Esophagus (tissue), 2 donors: ENCODE measurements at regions not wholly inside any gene's neighbourhood (a gene's known extent, or its start where the extent isn't known, plus 50 kb on each side); places are given as distances from the start of the nearest gene placed in this dataset.
A peak's percentile ranks its signal among the peaks of the same experiment; 100 is the strongest.

Experiments used
- H3K27ac ChIP-seq, 2 donors: one replicate each; pipeline ENCODE4 v1.5.1; 2013; ENCODE audit warnings: low read depth in 2 of 2, mild to moderate bottlenecking in 2 of 2, inconsistent platforms in 1 of 2, low read length in 1 of 2, moderate library complexity in 1 of 2
- H3K27me3 ChIP-seq, 2 donors: one replicate each; pipeline ENCODE4 v1.6.1; 2013; ENCODE audit warnings: low read length in 2 of 2, control low read depth in 1 of 2, mild to moderate bottlenecking in 1 of 2; ENCODE audit not compliant: insufficient read depth in 2 of 2, control insufficient read depth in 1 of 2
- H3K36me3 ChIP-seq, 2 donors: one replicate each; pipeline ENCODE4 v1.6.1; 2013; ENCODE audit warnings: low read length in 1 of 2; ENCODE audit not compliant: control insufficient read depth in 2 of 2, insufficient read depth in 2 of 2
- H3K4me1 ChIP-seq, 2 donors: one replicate each; pipeline ENCODE4 v1.6.1; 2013; ENCODE audit warnings: low read length in 1 of 2; ENCODE audit not compliant: control insufficient read depth in 2 of 2, insufficient read depth in 2 of 2
- H3K4me3 ChIP-seq, 2 donors: one replicate each; pipeline ENCODE4 v1.5.1; 2013; ENCODE audit warnings: low read length in 2 of 2, mild to moderate bottlenecking in 2 of 2, low read depth in 1 of 2, moderate library complexity in 1 of 2
- H3K9me3 ChIP-seq, 2 donors: one replicate each; pipeline ENCODE4 v1.6.1; 2013; ENCODE audit warnings: mild to moderate bottlenecking in 2 of 2, low read depth in 1 of 2, low read length in 1 of 2, moderate library complexity in 1 of 2; ENCODE audit not compliant: control insufficient read depth in 2 of 2, insufficient read depth in 1 of 2
- WGBS, 2 donors: extraction: QIAGEN DNeasy Blood & Tissue Kit; methylation state at CpG; one replicate each; pipeline ENCODE4 v1.1.7; 2013; 5-methylcytosine and 5-hydroxymethylcytosine counted together
- donor health status: healthy with polysubstance abuse.
- donor health status: Bipolar disorder and iron deficiency.

GRCh38 chr10:69684020-69684980 is 54.3 kb downstream of the FAM241B start:
- no peaks in the 10 kb centered on the region for H3K27me3 ChIP-seq
- peaks cover 7 to 14% of the 10 kb centered on the region in 2 donors for H3K4me1 ChIP-seq
- no peaks in the 10 kb centered on the region for H3K9me3 ChIP-seq
- no peak overlapping the region for H3K4me3 ChIP-seq
- 45 to 50% methylated on average over 17 of the region's 17 CpGs for WGBS, 2 donors
- peak overlapping the region; percentile 92 to 99 for H3K27ac ChIP-seq
- no peaks in the 10 kb centered on the region for H3K36me3 ChIP-seq

GRCh38 chr10:69684981-69685353 is 54.9 kb downstream of the FAM241B start:
- Histone ChIP-seq H3K36me3 (no peaks in the 10 kb centered on the region), H3K9me3 (no peaks in the 10 kb centered on the region), H3K27me3 (no peaks in the 10 kb centered on the region), H3K27ac (peak overlapping the region; percentile 92 to 99), H3K4me1 (peaks cover 7 to 14% of the 10 kb centered on the region in 2 donors), H3K4me3 (no peak overlapping the region)
- 48 to 60% methylated on average over 4 of the region's 4 CpGs for WGBS, 2 donors

- Histone ChIP-seq H3K36me3 (no peaks in the 10 kb centered on the region), H3K27me3 (no peaks in the 10 kb centered on the region), H3K9me3 (no peaks in the 10 kb centered on the region), H3K4me1 (peaks cover 7 to 14% of the 10 kb centered on the region in 2 donors), H3K27ac (peak overlapping the region; percentile 92 to 99), H3K4me3 (no peak overlapping the region)
- 42 to 56% methylated on average over 5 of the region's 5 CpGs for WGBS, 2 donors
These were observed 55.4 kb downstream of the FAM241B start for GRCh38 chr10:69685426-69685801.

DNA sequence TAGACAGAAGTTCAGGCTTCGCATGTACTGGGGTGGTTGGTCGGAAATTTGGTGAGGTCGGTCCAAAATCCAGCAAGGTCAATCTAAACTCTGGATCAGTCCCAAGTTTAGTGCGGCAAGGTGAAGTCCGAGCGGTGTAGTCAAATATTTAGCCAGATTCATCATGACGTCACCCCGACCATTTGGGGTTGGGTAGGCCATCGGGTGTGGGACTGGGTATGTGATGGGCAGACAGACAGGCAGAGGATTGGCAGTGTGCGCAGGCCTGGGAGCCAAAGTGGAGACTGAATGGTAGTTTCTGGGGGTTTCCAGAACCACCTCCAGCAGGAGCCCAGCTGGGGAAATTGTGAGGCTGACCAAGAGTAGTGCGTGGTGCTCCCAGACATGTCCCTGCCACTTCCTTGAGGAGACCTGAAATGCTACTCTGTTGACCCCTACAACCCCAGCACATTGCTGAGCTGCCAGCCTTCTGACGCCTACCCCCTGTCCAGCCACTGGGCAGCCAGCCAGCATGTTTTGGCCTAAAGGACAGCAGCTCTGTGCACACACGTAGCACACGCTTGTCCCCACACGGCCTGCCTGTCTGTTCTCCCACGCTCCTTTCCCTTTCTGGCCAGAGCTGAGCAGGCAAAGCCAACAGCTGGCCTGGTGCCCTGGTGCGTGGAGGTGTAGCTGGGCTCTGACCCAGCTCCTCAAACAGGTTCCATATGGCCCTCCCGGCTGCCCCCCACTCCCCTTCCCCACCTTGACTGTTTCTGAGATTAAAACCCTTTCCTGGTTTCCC is 55.9 kb downstream of the FAM241B start:
- 54 to 56% methylated on average over 18 of the region's 18 CpGs for WGBS, 2 donors
- H3K36me3 ChIP-seq, result no peaks in the 10 kb centered on the region
- H3K4me1 ChIP-seq, result peaks cover 7 to 14% of the 10 kb centered on the region in 2 donors
- no peaks in the 10 kb centered on the region for H3K27me3 ChIP-seq
- H3K9me3 ChIP-seq, result no peaks in the 10 kb centered on the region
- H3K4me3 ChIP-seq, result no peak overlapping the region
- peak overlapping the region; percentile 44 to 86 for H3K27ac ChIP-seq

GRCh38 chr10:69686866-69687265 is 56.8 kb downstream of the FAM241B start:
- no peaks in the 10 kb centered on the region for H3K27me3 ChIP-seq
- no peak overlapping the region for H3K4me3 ChIP-seq
- H3K27ac ChIP-seq, result peak overlapping the region in 1 of 2 donors; percentile 86
- H3K9me3 ChIP-seq, result no peaks in the 10 kb centered on the region
- no peaks in the 10 kb centered on the region for H3K36me3 ChIP-seq
- 92 to 93% methylated on average over 2 of the region's 2 CpGs for WGBS, 2 donors
- H3K4me1 ChIP-seq, result peaks cover 7 to 14% of the 10 kb centered on the region in 2 donors

DNA sequence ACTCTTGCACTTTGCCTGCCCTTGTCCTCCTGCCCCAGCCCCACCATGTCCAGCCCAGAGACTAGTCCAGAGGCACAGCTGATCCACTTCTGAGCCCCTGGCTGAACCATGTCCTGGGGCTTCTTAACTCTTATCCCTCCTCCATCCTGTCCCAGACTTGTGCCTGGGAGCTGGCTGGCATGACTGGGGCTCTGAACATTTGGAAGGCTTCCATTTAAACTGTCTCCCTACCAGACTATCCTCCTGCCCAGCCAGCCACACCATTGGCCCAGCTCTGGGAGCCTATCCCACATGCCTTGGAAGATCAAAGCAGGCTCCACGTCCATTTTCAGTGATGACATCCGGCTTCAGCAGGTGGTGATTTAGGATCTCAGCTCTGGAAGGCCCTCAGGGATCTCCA is 57.4 kb downstream of the FAM241B start:
- 55 to 74% methylated on average over 2 of the region's 2 CpGs for WGBS, 2 donors
- H3K36me3 ChIP-seq, result no peaks in the 10 kb centered on the region
- no peak overlapping the region for H3K27ac ChIP-seq
- peaks cover 7 to 14% of the 10 kb centered on the region in 2 donors for H3K4me1 ChIP-seq
- no peaks in the 10 kb centered on the region for H3K27me3 ChIP-seq
- no peaks in the 10 kb centered on the region for H3K9me3 ChIP-seq
- H3K4me3 ChIP-seq, result no peak overlapping the region

DNA sequence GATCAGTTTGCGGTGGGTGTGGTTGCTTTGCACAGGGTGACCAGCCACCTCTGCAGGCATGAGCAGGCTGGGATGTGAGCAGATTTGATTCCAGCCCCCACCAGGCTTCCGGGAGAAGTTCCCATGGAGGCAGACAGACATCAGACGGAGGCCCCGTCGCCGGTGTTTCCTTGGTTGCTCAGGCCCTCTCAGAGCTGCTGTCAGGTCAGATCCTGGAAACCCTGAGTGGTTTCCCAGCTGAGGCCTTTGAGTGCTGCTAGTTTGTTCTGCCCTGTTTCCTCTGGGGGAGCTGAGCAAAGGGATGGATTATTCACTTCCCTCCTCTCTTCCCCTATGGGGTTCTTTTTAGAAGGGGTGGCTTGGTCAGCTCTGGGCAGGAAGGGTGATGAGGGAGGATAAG is 62.2 kb downstream of the FAM241B start:
- no peak overlapping the region for H3K4me3 ChIP-seq
- no peaks in the 10 kb centered on the region for H3K9me3 ChIP-seq
- no peaks in the 10 kb centered on the region for H3K36me3 ChIP-seq
- 77 to 90% methylated on average over 6 of the region's 6 CpGs for WGBS, 2 donors
- no peak overlapping the region for H3K27ac ChIP-seq
- no peaks in the 10 kb centered on the region for H3K27me3 ChIP-seq
- no peaks in the 10 kb centered on the region for H3K4me1 ChIP-seq

DNA sequence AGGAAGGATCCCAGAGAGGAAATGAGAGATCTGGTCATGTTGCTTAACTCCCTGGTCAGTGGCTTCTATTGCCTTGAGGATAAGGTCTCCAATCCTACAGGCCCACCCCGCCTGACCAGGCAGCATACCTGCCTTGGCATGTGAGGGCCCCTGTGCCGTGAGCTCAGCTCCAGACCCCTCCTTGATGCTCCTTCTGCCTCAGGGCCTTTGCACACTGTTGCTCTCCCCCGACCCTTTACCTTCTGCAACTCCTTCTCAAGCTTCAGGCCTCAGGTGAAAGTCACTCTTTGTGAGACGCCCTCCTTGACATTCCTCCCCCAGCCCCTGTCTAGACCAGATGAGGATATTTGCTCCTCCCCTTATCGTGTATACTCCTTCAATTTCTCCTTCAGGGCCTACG is 62.8 kb downstream of the FAM241B start:
- Histone ChIP-seq H3K4me3 (no peak overlapping the region), H3K9me3 (no peaks in the 10 kb centered on the region), H3K27me3 (no peaks in the 10 kb centered on the region), H3K36me3 (no peaks in the 10 kb centered on the region), H3K4me1 (no peaks in the 10 kb centered on the region), H3K27ac (no peak overlapping the region)
- 86 to 90% methylated on average over 6 of the region's 6 CpGs for WGBS, 2 donors

DNA sequence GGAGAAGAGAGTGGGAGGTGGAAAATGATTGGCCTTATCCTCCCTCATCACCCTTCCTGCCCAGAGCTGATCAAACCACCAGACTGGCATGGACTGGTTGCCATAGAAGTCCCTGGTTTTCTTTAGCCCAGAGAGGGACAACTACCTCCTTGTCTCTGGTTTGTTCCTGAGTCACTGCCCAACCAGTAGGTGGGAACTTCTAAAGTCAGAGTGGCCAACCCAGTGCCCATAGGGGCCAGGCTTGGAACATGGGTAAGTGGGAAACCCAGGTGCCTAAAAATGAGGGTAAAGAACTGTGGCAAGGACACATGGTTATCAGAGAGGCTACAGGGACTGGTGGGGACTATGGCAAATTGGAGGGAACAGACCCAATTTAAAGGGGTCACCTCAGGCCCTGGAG is 63.8 kb downstream of the FAM241B start:
- no peak overlapping the region for H3K27ac ChIP-seq
- no peaks in the 10 kb centered on the region for H3K4me1 ChIP-seq
- no peak overlapping the region for H3K4me3 ChIP-seq
- H3K36me3 ChIP-seq, result no peaks in the 10 kb centered on the region
- no peaks in the 10 kb centered on the region for H3K9me3 ChIP-seq
- H3K27me3 ChIP-seq, result no peaks in the 10 kb centered on the region
